ENCODE measurements at regions not wholly inside any gene's neighbourhood (a gene's known extent, or its start where the extent isn't known, plus 50 kb on each side); places are given as distances from the start of the nearest gene placed in this dataset.
"Not testable (repeated sequence)": the region's sequence is repeated elsewhere in the genome, so short reads cannot be mapped to it uniquely, and the experiment has no call there.

- H3K27ac ChIP-seq (ENCODE audit: low read depth, low read length), result no peak overlapping the region
- no peaks in the 10 kb centered on the region for H3K9me3 ChIP-seq (ENCODE audit: low read length)
- no peaks in the 10 kb centered on the region for H3K27me3 ChIP-seq (ENCODE audit: control insufficient read depth in 1 of 2, insufficient read depth in 2 of 2, low read length in 2 of 2)
- H3K4me3 ChIP-seq (ENCODE audit: low read depth in 1 of 2, low read length in 2 of 2), result no peak overlapping the region
- H3K4me1 ChIP-seq (ENCODE audit: insufficient read depth, low read length), result no peaks in the 10 kb centered on the region
- no peaks in the 10 kb centered on the region for H3K36me3 ChIP-seq (ENCODE audit: insufficient read depth, low read length)
- H3K9ac ChIP-seq (ENCODE audit: low read length), result no peak overlapping the region
Observed at GRCh38 chr10:28354511-28354910, 51.6 kb upstream of the MPP7 start.

- H3K9ac ChIP-seq (ENCODE audit: low read length), result no peak overlapping the region
Observed at GRCh38 chr10:28355376-28355775, 52.5 kb upstream of the MPP7 start.

GRCh38 chr10:28359334-28359733, 56.5 kb upstream of the MPP7 start:
- Histone ChIP-seq H3K27ac (ENCODE audit: low read depth, low read length) (no peak overlapping the region), H3K36me3 (ENCODE audit: insufficient read depth, low read length) (no peaks in the 10 kb centered on the region), H3K9ac (ENCODE audit: low read length) (no peak overlapping the region), H3K4me1 (ENCODE audit: insufficient read depth, low read length) (no peaks in the 10 kb centered on the region), H3K4me3 (ENCODE audit: low read depth in 1 of 2, low read length in 2 of 2) (no peak overlapping the region), H3K27me3 (ENCODE audit: control insufficient read depth in 1 of 2, insufficient read depth in 2 of 2, low read length in 2 of 2) (no peaks in the 10 kb centered on the region), H3K9me3 (ENCODE audit: low read length) (no peaks in the 10 kb centered on the region)

More at GRCh38 chr10:28355376-28355775, 52.5 kb upstream of the MPP7 start:
- H3K36me3 ChIP-seq (ENCODE audit: insufficient read depth, low read length), result no peaks in the 10 kb centered on the region
- no peaks in the 10 kb centered on the region for H3K4me1 ChIP-seq (ENCODE audit: insufficient read depth, low read length)
- H3K9me3 ChIP-seq (ENCODE audit: low read length), result no peaks in the 10 kb centered on the region
- H3K4me3 ChIP-seq (ENCODE audit: low read depth in 1 of 2, low read length in 2 of 2), result no peak overlapping the region
- no peaks in the 10 kb centered on the region for H3K27me3 ChIP-seq (ENCODE audit: control insufficient read depth in 1 of 2, insufficient read depth in 2 of 2, low read length in 2 of 2)
- H3K27ac ChIP-seq (ENCODE audit: low read depth, low read length), result no peak overlapping the region

GRCh38 chr10:28360175-28360574, 57.3 kb upstream of the MPP7 start:
- no peaks in the 10 kb centered on the region for H3K36me3 ChIP-seq (ENCODE audit: insufficient read depth, low read length)
- no peak overlapping the region for H3K4me3 ChIP-seq (ENCODE audit: low read depth in 1 of 2, low read length in 2 of 2)
- H3K9ac ChIP-seq (ENCODE audit: low read length), result no peak overlapping the region
- no peaks in the 10 kb centered on the region for H3K9me3 ChIP-seq (ENCODE audit: low read length)
- H3K27ac ChIP-seq (ENCODE audit: low read depth, low read length), result no peak overlapping the region
- H3K27me3 ChIP-seq (ENCODE audit: control insufficient read depth in 1 of 2, insufficient read depth in 2 of 2, low read length in 2 of 2), result no peaks in the 10 kb centered on the region
- H3K4me1 ChIP-seq (ENCODE audit: insufficient read depth, low read length), result no peaks in the 10 kb centered on the region

- no peak overlapping the region for H3K4me3 ChIP-seq (ENCODE audit: low read depth in 1 of 2, low read length in 2 of 2)
- H3K4me1 ChIP-seq (ENCODE audit: insufficient read depth, low read length), result no peaks in the 10 kb centered on the region
- H3K27me3 ChIP-seq (ENCODE audit: control insufficient read depth in 1 of 2, insufficient read depth in 2 of 2, low read length in 2 of 2), result no peaks in the 10 kb centered on the region
- no peaks in the 10 kb centered on the region for H3K9me3 ChIP-seq (ENCODE audit: low read length)
- H3K36me3 ChIP-seq (ENCODE audit: insufficient read depth, low read length), result no peaks in the 10 kb centered on the region
- no peak overlapping the region for H3K9ac ChIP-seq (ENCODE audit: low read length)
- H3K27ac ChIP-seq (ENCODE audit: low read depth, low read length), result no peak overlapping the region
Observed at GRCh38 chr10:28363376-28363775, 60.5 kb upstream of the MPP7 start.

- H3K27ac ChIP-seq (ENCODE audit: low read depth, low read length), result no peak overlapping the region
- H3K4me3 ChIP-seq (ENCODE audit: low read depth in 1 of 2, low read length in 2 of 2), result no peak overlapping the region
Observed at GRCh38 chr10:28365840-28366239, 63.0 kb upstream of the MPP7 start.

GRCh38 chr10:28366994-28367393, 64.1 kb upstream of the MPP7 start:
- Histone ChIP-seq H3K36me3 (ENCODE audit: insufficient read depth, low read length) (no peaks in the 10 kb centered on the region), H3K4me3 (ENCODE audit: low read depth in 1 of 2, low read length in 2 of 2) (no peak overlapping the region), H3K27ac (ENCODE audit: low read depth, low read length) (no peak overlapping the region), H3K4me1 (ENCODE audit: insufficient read depth, low read length) (no peaks in the 10 kb centered on the region), H3K27me3 (ENCODE audit: control insufficient read depth in 1 of 2, insufficient read depth in 2 of 2, low read length in 2 of 2) (no peaks in the 10 kb centered on the region), H3K9me3 (ENCODE audit: low read length) (no peaks in the 10 kb centered on the region), H3K9ac (ENCODE audit: low read length) (no peak overlapping the region)

More at GRCh38 chr10:28365840-28366239, 63.0 kb upstream of the MPP7 start:
- Histone ChIP-seq H3K4me1 (ENCODE audit: insufficient read depth, low read length) (no peaks in the 10 kb centered on the region), H3K36me3 (ENCODE audit: insufficient read depth, low read length) (no peaks in the 10 kb centered on the region), H3K9ac (ENCODE audit: low read length) (no peak overlapping the region), H3K9me3 (ENCODE audit: low read length) (no peaks in the 10 kb centered on the region), H3K27me3 (ENCODE audit: control insufficient read depth in 1 of 2, insufficient read depth in 2 of 2, low read length in 2 of 2) (no peaks in the 10 kb centered on the region)

- no peak overlapping the region for H3K27ac ChIP-seq (ENCODE audit: low read depth, low read length)
- no peaks in the 10 kb centered on the region for H3K36me3 ChIP-seq (ENCODE audit: insufficient read depth, low read length)
Observed at GRCh38 chr10:28367413-28367812, 64.5 kb upstream of the MPP7 start.

GRCh38 chr10:28367929-28368484, 65.1 kb upstream of the MPP7 start:
- H3K27ac ChIP-seq (ENCODE audit: low read depth, low read length), result no peak overlapping the region
- no peaks in the 10 kb centered on the region for H3K9me3 ChIP-seq (ENCODE audit: low read length)
- no peaks in the 10 kb centered on the region for H3K27me3 ChIP-seq (ENCODE audit: control insufficient read depth in 1 of 2, insufficient read depth in 2 of 2, low read length in 2 of 2)
- H3K4me3 ChIP-seq (ENCODE audit: low read depth in 1 of 2, low read length in 2 of 2), result no peak overlapping the region
- no peaks in the 10 kb centered on the region for H3K4me1 ChIP-seq (ENCODE audit: insufficient read depth, low read length)
- H3K36me3 ChIP-seq (ENCODE audit: insufficient read depth, low read length), result no peaks in the 10 kb centered on the region
- H3K9ac ChIP-seq (ENCODE audit: low read length), result no peak overlapping the region

More at GRCh38 chr10:28367413-28367812, 64.5 kb upstream of the MPP7 start:
- Histone ChIP-seq H3K9ac (ENCODE audit: low read length) (no peak overlapping the region), H3K4me3 (ENCODE audit: low read depth in 1 of 2, low read length in 2 of 2) (no peak overlapping the region), H3K27me3 (ENCODE audit: control insufficient read depth in 1 of 2, insufficient read depth in 2 of 2, low read length in 2 of 2) (no peaks in the 10 kb centered on the region), H3K4me1 (ENCODE audit: insufficient read depth, low read length) (no peaks in the 10 kb centered on the region), H3K9me3 (ENCODE audit: low read length) (no peaks in the 10 kb centered on the region)

- H3K4me3 ChIP-seq (ENCODE audit: low read depth in 1 of 2, low read length in 2 of 2), result no peak overlapping the region
- no peak overlapping the region for H3K27ac ChIP-seq (ENCODE audit: low read depth, low read length)
- H3K9me3 ChIP-seq (ENCODE audit: low read length), result no peaks in the 10 kb centered on the region
- H3K4me1 ChIP-seq (ENCODE audit: insufficient read depth, low read length), result no peaks in the 10 kb centered on the region
- H3K27me3 ChIP-seq (ENCODE audit: control insufficient read depth in 1 of 2, insufficient read depth in 2 of 2, low read length in 2 of 2), result no peaks in the 10 kb centered on the region
- no peak overlapping the region for H3K9ac ChIP-seq (ENCODE audit: low read length)
- H3K36me3 ChIP-seq (ENCODE audit: insufficient read depth, low read length), result no peaks in the 10 kb centered on the region
Observed at GRCh38 chr10:28370107-28370835, 67.4 kb upstream of the MPP7 start.

- not testable (repeated sequence) for H3K4me3 ChIP-seq (ENCODE audit: low read depth in 1 of 2, low read length in 2 of 2); H3K27me3 ChIP-seq (ENCODE audit: control insufficient read depth in 1 of 2, insufficient read depth in 2 of 2, low read length in 2 of 2); H3K9me3 ChIP-seq (ENCODE audit: low read length); H3K36me3 ChIP-seq (ENCODE audit: insufficient read depth, low read length); H3K9ac ChIP-seq (ENCODE audit: low read length); H3K4me1 ChIP-seq (ENCODE audit: insufficient read depth, low read length); H3K27ac ChIP-seq (ENCODE audit: low read depth, low read length)
Observed at GRCh38 chr10:28371638-28372037, 68.8 kb upstream of the MPP7 start.

GRCh38 chr10:28374036-28374435, 71.2 kb upstream of the MPP7 start:
- no peak overlapping the region for H3K9ac ChIP-seq (ENCODE audit: low read length)
- H3K4me3 ChIP-seq (ENCODE audit: low read depth in 1 of 2, low read length in 2 of 2), result no peak overlapping the region
- no peak overlapping the region for H3K27ac ChIP-seq (ENCODE audit: low read depth, low read length)
- no peaks in the 10 kb centered on the region for H3K9me3 ChIP-seq (ENCODE audit: low read length)
- H3K4me1 ChIP-seq (ENCODE audit: insufficient read depth, low read length), result no peaks in the 10 kb centered on the region
- H3K27me3 ChIP-seq (ENCODE audit: control insufficient read depth in 1 of 2, insufficient read depth in 2 of 2, low read length in 2 of 2), result no peaks in the 10 kb centered on the region
- H3K36me3 ChIP-seq (ENCODE audit: insufficient read depth, low read length), result no peaks in the 10 kb centered on the region
